Thyroid gland (tissue), 4 donors: ENCODE measurements at regions not wholly inside any gene's neighbourhood (a gene's known extent, or its start where the extent isn't known, plus 50 kb on each side); places are given as distances from the start of the nearest gene placed in this dataset.

Experiments used
- CTCF ChIP-seq, 6 experiments: fragments of 200-600 bp in 3 of 6; fragments of 450-650 bp in 3 of 6; sonication (generic) in 3 of 6; IDR thresholded peaks; one replicate each; pipeline ENCODE4 v1.5.1; 2016 to 2019; ENCODE audit warnings: antibody characterized with exemption in 6 of 6, mild to moderate bottlenecking in 2 of 6, inconsistent platforms in 1 of 6, moderate library complexity in 1 of 6
- POLR2A ChIP-seq, 2 donors: fragments of 450-650 bp; IDR thresholded peaks; one replicate each; pipeline ENCODE4 v1.6.1; 2017; ENCODE audit warnings: antibody characterized with exemption in 2 of 2, mild to moderate bottlenecking in 2 of 2, moderate library complexity in 1 of 2

- TF ChIP-seq CTCF (IDR thresholded peaks at IDR 0.05), result no peak
- no peak for TF ChIP-seq POLR2A (IDR thresholded peaks at IDR 0.05)
Measured at GRCh38 chr1:200299571-200299970, 110.3 kb downstream of the ZNF281 start.
